Lower leg skin (tissue), 4 donors: ENCODE measurements at regions not wholly inside any gene's neighbourhood (a gene's known extent, or its start where the extent isn't known, plus 50 kb on each side); places are given as distances from the start of the nearest gene placed in this dataset.

Experiments used
- DNase-seq, 2 donors: peaks; one replicate each; pipeline ENCODE4 v3.0.0-alpha.2; 2019; ENCODE audit warnings: low spot score in 2 of 2
- H3K4me3 ChIP-seq: fragments of 200-600 bp; sonication (generic); 2 replicates; pipeline ENCODE4 v1.5.1; 2017; ENCODE audit warnings: mild to moderate bottlenecking, low read depth; ENCODE audit not compliant: poor library complexity, severe bottlenecking
- CTCF ChIP-seq, 3 donors: fragments of 450-650 bp; IDR thresholded peaks; one replicate each; pipeline ENCODE4 v1.5.1; 2016; ENCODE audit warnings: antibody characterized with exemption in 3 of 3, mild to moderate bottlenecking in 3 of 3, moderate library complexity in 2 of 3
- POLR2A ChIP-seq, 2 donors: fragments of 450-650 bp; IDR thresholded peaks; one replicate each; pipeline ENCODE4 v1.6.1; 2016 to 2017; ENCODE audit warnings: antibody characterized with exemption in 2 of 2, mild to moderate bottlenecking in 1 of 2, moderate library complexity in 1 of 2
- WGBS, 2 donors: methylation state at CpG; one replicate each; pipeline ENCODE4 v1.1.5; 2018; 5-methylcytosine and 5-hydroxymethylcytosine counted together
- intact Hi-C: fragments of 100-400 bp; cut with DNase I; formaldehyde crosslinking; loops from one replicate; pipeline ENCODE4 v1.15.0; 2023; ENCODE audit warnings: low total_unique reads

GRCh38 chrX:20459410-20460350 is 193.0 kb upstream of the RPS6KA3 start:
- intact Hi-C loops: no loop called here
- DNase-seq: no peak
- H3K4me3 ChIP-seq: no peak overlapping the region
- 45 to 65% methylated on average over 6 of the region's 6 CpGs for WGBS, 2 donors
- no peak for TF ChIP-seq CTCF (IDR thresholded peaks at IDR 0.05)
- TF ChIP-seq POLR2A (IDR thresholded peaks at IDR 0.05): no peak

DNA sequence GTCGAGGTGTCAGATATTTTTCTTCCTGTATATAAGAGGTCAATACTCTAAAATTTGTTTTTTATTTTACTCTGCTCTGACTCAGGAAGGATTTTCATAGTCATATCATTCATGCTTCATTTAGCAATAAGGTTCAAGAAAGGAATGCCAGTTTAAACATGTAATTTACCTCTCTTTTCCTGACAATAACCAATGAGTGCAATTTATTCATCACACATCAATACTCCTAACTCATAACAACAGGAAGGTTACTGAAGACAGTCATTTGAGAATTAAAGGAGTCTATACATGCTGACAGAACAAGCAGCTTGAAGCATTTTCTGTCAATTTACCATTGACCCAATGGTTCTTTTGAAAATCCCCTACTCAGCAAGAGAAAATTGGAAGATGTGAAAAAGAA is 190.3 kb upstream of the RPS6KA3 start:
- TF ChIP-seq POLR2A (IDR thresholded peaks at IDR 0.05) (no peak), CTCF (IDR thresholded peaks at IDR 0.05) (no peak)
- WGBS, 2 donors: 80 to 91% methylated on average over 1 of the region's 1 CpG
- no peak overlapping the region for H3K4me3 ChIP-seq

GRCh38 chrX:20455001-20455400 is 188.3 kb upstream of the RPS6KA3 start:
- TF ChIP-seq CTCF (IDR thresholded peaks at IDR 0.05): no peak
- TF ChIP-seq POLR2A (IDR thresholded peaks at IDR 0.05): no peak
- WGBS, 2 donors: 43 to 59% methylated on average over 3 of the region's 3 CpGs
- DNase-seq: no peak
- no peak overlapping the region for H3K4me3 ChIP-seq
- intact Hi-C loops: no loop called here

More for the DNA sequence above, 190.3 kb upstream of the RPS6KA3 start:
- intact Hi-C loops: no loop called here
- DNase-seq: no peak

DNA sequence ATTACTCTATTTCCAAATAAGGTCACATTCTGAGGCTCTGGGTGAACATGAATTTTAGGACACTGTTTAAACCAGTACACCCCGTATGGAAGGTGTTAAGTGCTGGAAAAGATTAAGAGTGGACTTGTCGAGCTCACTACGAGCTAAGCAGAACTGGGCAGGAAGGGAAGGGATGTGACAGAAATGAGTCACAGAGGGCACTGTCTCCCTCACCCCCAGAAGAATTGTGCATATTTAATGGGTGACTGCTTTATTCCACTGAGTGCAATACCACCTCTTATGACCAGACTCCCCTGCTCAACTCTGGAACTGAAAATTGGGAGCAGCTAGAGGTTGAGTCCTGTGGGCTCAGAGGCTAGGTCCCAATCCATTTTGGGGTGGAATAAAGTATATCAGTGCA is 187.4 kb upstream of the RPS6KA3 start:
- TF ChIP-seq CTCF (IDR thresholded peaks at IDR 0.05) (no peak), POLR2A (IDR thresholded peaks at IDR 0.05) (no peak)
- no peak overlapping the region for H3K4me3 ChIP-seq
- WGBS, 2 donors: 31 to 56% methylated on average over 3 of the region's 3 CpGs
- no peak for DNase-seq
- intact Hi-C loops: no loop called here

DNA sequence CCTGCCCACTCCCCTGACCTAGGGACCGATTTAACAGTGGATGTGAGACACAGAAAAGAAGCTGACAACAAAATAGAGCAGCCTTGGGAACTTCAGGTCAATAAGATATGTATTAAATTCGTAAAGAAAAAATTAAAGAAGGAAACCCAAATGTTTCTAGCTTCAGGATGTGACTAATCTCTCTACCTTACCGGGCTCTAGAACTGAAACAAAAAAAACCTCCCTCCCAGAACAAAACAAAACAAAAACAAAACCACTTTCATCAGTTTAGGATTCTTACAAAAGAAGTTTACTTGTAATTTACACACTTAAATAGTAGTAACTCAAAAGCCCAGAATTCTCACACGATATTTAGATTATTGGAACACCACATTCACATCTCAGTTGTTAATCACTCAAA is 185.8 kb upstream of the RPS6KA3 start:
- H3K4me3 ChIP-seq: no peak overlapping the region
- intact Hi-C loops: no loop called here
- whole genome bisulfite sequencing, 2 donors: 60 to 71% methylated on average over 4 of the region's 4 CpGs
- TF ChIP-seq CTCF (IDR thresholded peaks at IDR 0.05) (no peak), POLR2A (IDR thresholded peaks at IDR 0.05) (no peak)
- DNase-seq: no peak
